ENCODE measurements at regions not wholly inside any gene's neighbourhood (a gene's known extent, or its start where the extent isn't known, plus 50 kb on each side); places are given as distances from the start of the nearest gene placed in this dataset.

DNA sequence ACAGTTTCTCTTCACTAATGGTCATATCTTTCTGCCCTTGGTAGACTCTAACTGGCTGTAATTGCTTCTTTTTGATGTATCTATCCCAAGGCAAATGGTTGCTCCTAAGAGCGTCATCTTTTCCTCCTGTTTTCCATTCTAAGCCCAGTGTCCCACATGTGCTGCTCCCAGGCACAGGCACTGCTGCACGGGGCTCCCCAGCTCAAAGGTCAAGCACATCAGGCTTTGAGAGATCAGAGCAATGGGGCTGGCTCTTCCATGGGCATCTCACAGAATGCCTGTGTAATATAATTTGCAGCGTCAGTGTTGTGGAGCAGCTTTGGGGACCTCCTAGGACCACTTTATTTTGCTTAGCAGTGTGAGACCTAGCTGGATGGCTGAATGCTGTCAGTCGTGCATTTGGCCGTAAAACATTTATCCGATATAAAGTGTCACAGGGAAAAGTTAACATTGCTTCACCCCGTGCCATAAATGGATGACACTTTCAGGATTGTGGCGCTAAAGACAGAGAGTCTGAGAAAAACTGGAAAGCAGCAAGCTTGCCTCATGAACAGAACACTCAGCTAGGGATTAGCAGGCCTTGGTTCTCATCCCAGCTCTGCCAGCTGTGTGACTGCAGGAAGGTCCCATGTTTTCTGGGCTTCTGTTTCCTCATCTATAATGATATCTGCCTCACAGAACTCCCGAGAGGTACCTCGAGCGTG lies 277.5 kb upstream of the TBL1XR1 start:
- Histone ChIP-seq H3K9me3 (no peaks in the 10 kb centered on the region), H3K27ac (no peak overlapping the region), H3K4me3 (no peak overlapping the region), H3K36me3 (ENCODE audit: low read depth, missing control alignments) (no peaks in the 10 kb centered on the region), H3K27me3 (no peaks in the 10 kb centered on the region), H3K4me1 (peaks cover 10% of the 10 kb centered on the region)
- intact Hi-C loops (cut with DNase I; ENCODE audit: low total_unique reads): no loop called here
- no peak for DNase-seq
- TF ChIP-seq POLR2A (IDR thresholded peaks at IDR 0.05): no peak
- TF ChIP-seq, protein P1, sequence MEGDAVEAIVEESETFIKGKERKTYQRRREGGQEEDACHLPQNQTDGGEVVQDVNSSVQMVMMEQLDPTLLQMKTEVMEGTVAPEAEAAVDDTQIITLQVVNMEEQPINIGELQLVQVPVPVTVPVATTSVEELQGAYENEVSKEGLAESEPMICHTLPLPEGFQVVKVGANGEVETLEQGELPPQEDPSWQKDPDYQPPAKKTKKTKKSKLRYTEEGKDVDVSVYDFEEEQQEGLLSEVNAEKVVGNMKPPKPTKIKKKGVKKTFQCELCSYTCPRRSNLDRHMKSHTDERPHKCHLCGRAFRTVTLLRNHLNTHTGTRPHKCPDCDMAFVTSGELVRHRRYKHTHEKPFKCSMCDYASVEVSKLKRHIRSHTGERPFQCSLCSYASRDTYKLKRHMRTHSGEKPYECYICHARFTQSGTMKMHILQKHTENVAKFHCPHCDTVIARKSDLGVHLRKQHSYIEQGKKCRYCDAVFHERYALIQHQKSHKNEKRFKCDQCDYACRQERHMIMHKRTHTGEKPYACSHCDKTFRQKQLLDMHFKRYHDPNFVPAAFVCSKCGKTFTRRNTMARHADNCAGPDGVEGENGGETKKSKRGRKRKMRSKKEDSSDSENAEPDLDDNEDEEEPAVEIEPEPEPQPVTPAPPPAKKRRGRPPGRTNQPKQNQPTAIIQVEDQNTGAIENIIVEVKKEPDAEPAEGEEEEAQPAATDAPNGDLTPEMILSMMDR (IDR thresholded peaks at IDR 0.05): no peak
- 89 to 93% methylated on average over 11 of the region's 11 CpGs for WGBS, 2 donors

DNA sequence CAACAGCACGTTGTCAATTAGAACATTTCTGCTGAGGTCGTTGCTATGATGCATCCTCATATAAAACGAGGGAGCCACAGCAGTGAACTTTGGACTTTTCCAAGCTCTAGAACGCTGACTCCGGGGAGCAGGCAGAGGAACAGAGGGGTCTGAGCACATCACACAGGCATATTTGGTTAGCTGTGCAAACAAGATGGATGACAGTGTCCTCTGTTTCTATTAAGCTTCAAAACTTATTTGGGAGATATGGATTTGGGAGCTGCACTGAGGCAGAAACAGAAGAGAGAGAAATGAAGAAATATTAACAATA lies 278.0 kb upstream of the TBL1XR1 start:
- H3K4me3 ChIP-seq: no peak overlapping the region
- intact Hi-C loops (cut with DNase I; ENCODE audit: low total_unique reads): no loop called here
- no peak overlapping the region for H3K27ac ChIP-seq
- no peak for TF ChIP-seq POLR2A (IDR thresholded peaks at IDR 0.05)
- TF ChIP-seq, protein P1 (IDR thresholded peaks at IDR 0.05): no peak
- WGBS, 2 donors: 85% methylated on average over 5 of the region's 5 CpGs
- H3K36me3 ChIP-seq (ENCODE audit: low read depth, missing control alignments): no peaks in the 10 kb centered on the region
- peaks cover 10% of the 10 kb centered on the region for H3K4me1 ChIP-seq
- no peaks in the 10 kb centered on the region for H3K27me3 ChIP-seq
- no peaks in the 10 kb centered on the region for H3K9me3 ChIP-seq
- no peak for DNase-seq

DNA sequence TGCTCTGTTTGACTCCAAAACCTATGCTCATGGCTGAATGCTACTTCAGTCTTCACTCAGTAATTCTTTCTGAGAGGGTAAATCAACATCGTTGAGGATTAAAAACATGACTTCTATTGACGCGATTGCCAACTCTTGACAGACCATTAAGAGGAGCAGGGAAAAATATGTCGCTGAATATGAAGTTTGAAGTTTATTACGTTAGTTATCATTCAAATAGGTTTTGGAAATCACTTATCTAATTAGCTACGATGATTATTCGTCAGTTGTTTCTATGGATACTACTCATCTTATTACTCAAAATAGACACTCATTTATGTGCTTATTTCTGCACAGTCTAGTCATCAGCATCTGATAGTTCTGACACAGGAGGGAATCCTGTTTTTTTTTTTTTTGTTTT lies 279.2 kb upstream of the TBL1XR1 start:
- Histone ChIP-seq H3K36me3 (ENCODE audit: low read depth, missing control alignments) (no peaks in the 10 kb centered on the region), H3K4me1 (peaks cover 10% of the 10 kb centered on the region), H3K4me3 (no peak overlapping the region), H3K27me3 (no peaks in the 10 kb centered on the region), H3K27ac (no peak overlapping the region), H3K9me3 (no peaks in the 10 kb centered on the region)
- 94% methylated on average over 7 of the region's 7 CpGs for WGBS, 2 donors
- DNase-seq: no peak
- intact Hi-C loops (cut with DNase I; ENCODE audit: low total_unique reads): no loop called here
- no peak for TF ChIP-seq POLR2A (IDR thresholded peaks at IDR 0.05)
- TF ChIP-seq, protein P1 (IDR thresholded peaks at IDR 0.05): no peak

DNA sequence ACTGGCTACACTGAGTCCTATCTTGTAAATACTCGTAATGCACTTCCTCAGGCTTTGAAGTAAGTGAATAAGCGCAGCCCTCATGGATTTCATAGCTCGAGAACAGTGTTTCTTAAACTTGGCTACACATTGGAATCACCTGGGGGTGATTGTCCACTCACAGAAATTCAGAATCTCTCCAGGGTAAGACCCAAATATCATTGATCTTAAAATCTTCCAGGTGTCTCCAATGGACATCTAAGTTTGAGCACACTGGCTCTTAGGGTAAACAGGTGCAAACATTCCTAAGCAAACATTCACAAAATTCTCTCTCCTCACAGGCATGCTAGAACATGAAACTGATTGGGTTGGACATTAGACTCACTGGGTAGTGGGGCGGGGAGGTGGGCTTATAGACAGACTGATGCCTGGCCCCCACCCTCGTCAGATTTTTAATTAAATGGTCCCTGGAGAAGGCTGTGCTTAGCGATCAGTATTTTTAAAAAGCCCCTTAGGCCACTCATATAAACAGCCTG lies 279.7 kb upstream of the TBL1XR1 start:
- 90 to 94% methylated on average over 6 of the region's 6 CpGs for WGBS, 2 donors
- no peak for DNase-seq
- H3K27me3 ChIP-seq: no peaks in the 10 kb centered on the region
- no peaks in the 10 kb centered on the region for H3K36me3 ChIP-seq (ENCODE audit: low read depth, missing control alignments)
- H3K4me1 ChIP-seq: peaks cover 10% of the 10 kb centered on the region
- H3K4me3 ChIP-seq: no peak overlapping the region
- TF ChIP-seq, protein P1 (IDR thresholded peaks at IDR 0.05): no peak
- TF ChIP-seq POLR2A (IDR thresholded peaks at IDR 0.05): no peak
- no peak overlapping the region for H3K27ac ChIP-seq
- H3K9me3 ChIP-seq: no peaks in the 10 kb centered on the region
- intact Hi-C loops (cut with DNase I; ENCODE audit: low total_unique reads): no loop called here

Measured in testis (tissue), 2 donors.